Testis (tissue), 2 donors: ENCODE measurements at regions not wholly inside any gene's neighbourhood (a gene's known extent, or its start where the extent isn't known, plus 50 kb on each side); places are given as distances from the start of the nearest gene placed in this dataset.

ENCODE experiments used
- DNase-seq: peaks from one replicate; pipeline ENCODE4 v3.0.0-alpha.2; 2019
- H3K27ac ChIP-seq, 2 donors: fragments of 200-600 bp; sonication (generic); one replicate each; pipeline ENCODE4 v1.5.1; 2019
- H3K27me3 ChIP-seq: fragments of 200-600 bp; sonication (generic); one replicate; pipeline ENCODE4 v1.5.1; 2019
- H3K36me3 ChIP-seq: fragments of 200-600 bp; sonication (generic); one replicate; pipeline ENCODE4 v1.5.1; 2017; ENCODE audit warnings: low read depth; ENCODE audit errors: missing control alignments
- H3K4me1 ChIP-seq: fragments of 200-600 bp; sonication (generic); one replicate; pipeline ENCODE4 v1.5.1; 2019
- H3K4me3 ChIP-seq, 2 donors: fragments of 200-600 bp; sonication (generic); one replicate each; pipeline ENCODE4 v1.5.1; 2017 to 2019
- H3K9me3 ChIP-seq: fragments of 200-600 bp; sonication (generic); one replicate; pipeline ENCODE4 v1.5.1; 2017
- POLR2A ChIP-seq: fragments of 450-650 bp; IDR thresholded peaks from one replicate; pipeline ENCODE4 v1.6.1; 2017; ENCODE audit warnings: antibody characterized with exemption, mild to moderate bottlenecking, moderate library complexity
- WGBS, 2 donors: methylation state at CpG; one replicate each; pipeline ENCODE4 v1.1.5; 2018; 5-methylcytosine and 5-hydroxymethylcytosine counted together
- intact Hi-C: fragments of 100-400 bp; cut with DNase I; formaldehyde crosslinking; loops from one replicate; pipeline ENCODE4 v1.15.1; 2023; ENCODE audit warnings: low total_unique reads
- TF ChIP-seq, protein P1 (sequence below), 3 experiments: fragments of 450-650 bp in 2 of 3; fragments of 200-600 bp in 1 of 3; sonication (generic) in 1 of 3; IDR thresholded peaks; one replicate each; pipeline ENCODE4 v1.5.1; 2016 to 2019; ENCODE audit warnings: antibody characterized with exemption in 3 of 3, mild to moderate bottlenecking in 2 of 3, moderate library complexity in 1 of 3

DNA sequence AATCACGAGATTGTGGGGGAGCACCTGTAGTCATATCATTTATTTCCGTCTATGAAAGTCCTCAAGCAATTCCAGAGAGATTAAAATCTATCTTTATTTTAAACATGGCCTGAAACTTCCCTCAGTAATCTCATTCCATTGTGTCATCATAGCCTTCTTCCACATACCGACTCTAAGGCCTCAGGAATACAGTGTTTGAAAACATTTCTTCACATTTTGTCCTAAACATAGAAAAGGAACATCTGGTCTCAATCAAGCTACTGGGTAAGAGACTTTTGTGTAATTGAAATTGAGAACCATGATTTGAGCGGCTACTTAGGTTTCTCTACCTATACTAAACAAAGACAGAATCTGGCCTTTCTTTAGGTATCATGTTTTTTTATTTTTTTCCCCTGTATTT is 78.0 kb upstream of the ELMO1 start:
- H3K4me3 ChIP-seq = no peak overlapping the region
- WGBS, 2 donors = 74 to 79% methylated on average over 4 of the region's 4 CpGs
- no peaks in the 10 kb centered on the region for H3K9me3 ChIP-seq
- H3K27ac ChIP-seq = no peak overlapping the region
- no peak for TF ChIP-seq POLR2A
- TF ChIP-seq, protein P1, sequence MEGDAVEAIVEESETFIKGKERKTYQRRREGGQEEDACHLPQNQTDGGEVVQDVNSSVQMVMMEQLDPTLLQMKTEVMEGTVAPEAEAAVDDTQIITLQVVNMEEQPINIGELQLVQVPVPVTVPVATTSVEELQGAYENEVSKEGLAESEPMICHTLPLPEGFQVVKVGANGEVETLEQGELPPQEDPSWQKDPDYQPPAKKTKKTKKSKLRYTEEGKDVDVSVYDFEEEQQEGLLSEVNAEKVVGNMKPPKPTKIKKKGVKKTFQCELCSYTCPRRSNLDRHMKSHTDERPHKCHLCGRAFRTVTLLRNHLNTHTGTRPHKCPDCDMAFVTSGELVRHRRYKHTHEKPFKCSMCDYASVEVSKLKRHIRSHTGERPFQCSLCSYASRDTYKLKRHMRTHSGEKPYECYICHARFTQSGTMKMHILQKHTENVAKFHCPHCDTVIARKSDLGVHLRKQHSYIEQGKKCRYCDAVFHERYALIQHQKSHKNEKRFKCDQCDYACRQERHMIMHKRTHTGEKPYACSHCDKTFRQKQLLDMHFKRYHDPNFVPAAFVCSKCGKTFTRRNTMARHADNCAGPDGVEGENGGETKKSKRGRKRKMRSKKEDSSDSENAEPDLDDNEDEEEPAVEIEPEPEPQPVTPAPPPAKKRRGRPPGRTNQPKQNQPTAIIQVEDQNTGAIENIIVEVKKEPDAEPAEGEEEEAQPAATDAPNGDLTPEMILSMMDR (IDR thresholded peaks at IDR 0.05) = no peak
- H3K27me3 ChIP-seq = no peaks in the 10 kb centered on the region
- no peak for DNase-seq
- H3K4me1 ChIP-seq = no peaks in the 10 kb centered on the region
- H3K36me3 ChIP-seq = no peaks in the 10 kb centered on the region
- intact Hi-C loops = no loop called here

DNA sequence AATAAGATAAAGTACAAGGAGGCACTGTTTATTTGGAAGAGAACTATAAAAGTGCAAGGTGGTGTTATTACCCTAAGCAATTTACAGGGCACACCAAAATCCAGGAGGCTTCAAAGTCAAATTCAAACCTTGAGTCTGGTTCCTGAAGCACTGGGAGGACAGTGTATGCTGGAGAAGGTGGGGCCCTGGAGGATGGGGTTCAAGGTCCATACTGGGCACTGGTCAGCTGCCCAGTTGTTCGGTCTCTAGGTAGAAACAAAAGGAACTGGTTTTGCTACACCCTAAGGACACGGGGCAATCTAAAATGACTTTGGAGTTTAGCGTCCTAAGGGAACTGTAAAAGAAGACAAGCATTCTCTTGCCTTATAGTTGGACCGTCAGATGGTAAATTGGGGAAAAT is 78.4 kb upstream of the ELMO1 start:
- no peak for TF ChIP-seq POLR2A
- TF ChIP-seq, protein P1 (IDR thresholded peaks at IDR 0.05) = no peak
- Histone ChIP-seq H3K27ac (no peak overlapping the region), H3K9me3 (no peaks in the 10 kb centered on the region), H3K27me3 (no peaks in the 10 kb centered on the region), H3K4me3 (no peak overlapping the region), H3K4me1 (no peaks in the 10 kb centered on the region), H3K36me3 (no peaks in the 10 kb centered on the region)
- DNase-seq = no peak
- intact Hi-C loops = no loop called here
- WGBS, 2 donors = 91 to 93% methylated on average over 4 of the region's 4 CpGs

DNA sequence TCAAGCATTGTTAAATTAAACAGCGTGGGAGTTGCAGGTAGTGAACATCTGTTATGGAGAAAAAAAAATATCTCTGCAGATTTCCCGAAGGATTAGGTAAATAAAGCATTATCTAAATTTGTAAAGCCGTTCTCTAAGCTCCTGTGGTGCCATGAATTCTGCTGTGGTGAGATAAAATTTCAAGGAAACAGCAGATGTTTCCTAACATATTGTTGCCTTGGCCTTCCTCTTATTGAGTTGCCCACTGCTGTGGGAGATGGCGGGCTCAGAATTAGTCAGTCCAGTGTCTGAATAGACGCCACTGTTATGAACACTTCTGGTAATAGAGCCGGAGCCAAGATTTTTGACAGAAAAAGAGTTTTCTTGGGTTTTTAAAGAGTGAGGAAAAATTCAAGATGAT is 82.6 kb upstream of the ELMO1 start:
- no peaks in the 10 kb centered on the region for H3K27me3 ChIP-seq
- peaks cover 9% of the 10 kb centered on the region for H3K4me1 ChIP-seq
- 67 to 78% methylated on average over 6 of the region's 6 CpGs for WGBS, 2 donors
- no peak overlapping the region for H3K4me3 ChIP-seq
- TF ChIP-seq, protein P1 (IDR thresholded peaks at IDR 0.05) = no peak
- DNase-seq = no peak
- H3K9me3 ChIP-seq = no peaks in the 10 kb centered on the region
- H3K27ac ChIP-seq = no peak overlapping the region
- H3K36me3 ChIP-seq = no peaks in the 10 kb centered on the region
- intact Hi-C loops = no loop called here

DNA sequence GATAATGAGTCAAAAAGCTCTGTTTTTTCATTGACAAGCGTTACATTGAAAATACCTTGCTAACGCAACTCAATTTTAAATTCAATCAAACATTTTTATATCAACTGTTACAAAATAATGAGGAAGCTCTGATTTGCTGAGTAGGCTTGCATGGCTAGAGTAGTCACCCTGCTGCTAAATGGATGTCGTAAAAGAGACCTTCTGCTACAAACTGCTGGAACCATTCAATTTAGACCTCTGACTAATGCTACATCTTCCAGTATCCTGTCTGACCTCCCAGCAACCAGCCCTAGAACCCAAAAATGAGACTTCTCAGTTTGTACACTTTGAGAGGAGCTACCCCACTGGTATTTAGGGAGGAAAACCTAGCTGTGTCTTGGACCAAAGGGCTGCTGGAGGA is 84.0 kb upstream of the ELMO1 start:
- H3K36me3 ChIP-seq = no peaks in the 10 kb centered on the region
- no peak for DNase-seq
- H3K9me3 ChIP-seq = no peaks in the 10 kb centered on the region
- intact Hi-C loops = no loop called here
- 92 to 93% methylated on average over 3 of the region's 3 CpGs for WGBS, 2 donors
- no peaks in the 10 kb centered on the region for H3K27me3 ChIP-seq
- H3K27ac ChIP-seq = no peak overlapping the region
- H3K4me3 ChIP-seq = no peak overlapping the region
- H3K4me1 ChIP-seq = peaks cover 13% of the 10 kb centered on the region
- no peak for TF ChIP-seq POLR2A
- TF ChIP-seq, protein P1 (IDR thresholded peaks at IDR 0.05) = no peak

DNA sequence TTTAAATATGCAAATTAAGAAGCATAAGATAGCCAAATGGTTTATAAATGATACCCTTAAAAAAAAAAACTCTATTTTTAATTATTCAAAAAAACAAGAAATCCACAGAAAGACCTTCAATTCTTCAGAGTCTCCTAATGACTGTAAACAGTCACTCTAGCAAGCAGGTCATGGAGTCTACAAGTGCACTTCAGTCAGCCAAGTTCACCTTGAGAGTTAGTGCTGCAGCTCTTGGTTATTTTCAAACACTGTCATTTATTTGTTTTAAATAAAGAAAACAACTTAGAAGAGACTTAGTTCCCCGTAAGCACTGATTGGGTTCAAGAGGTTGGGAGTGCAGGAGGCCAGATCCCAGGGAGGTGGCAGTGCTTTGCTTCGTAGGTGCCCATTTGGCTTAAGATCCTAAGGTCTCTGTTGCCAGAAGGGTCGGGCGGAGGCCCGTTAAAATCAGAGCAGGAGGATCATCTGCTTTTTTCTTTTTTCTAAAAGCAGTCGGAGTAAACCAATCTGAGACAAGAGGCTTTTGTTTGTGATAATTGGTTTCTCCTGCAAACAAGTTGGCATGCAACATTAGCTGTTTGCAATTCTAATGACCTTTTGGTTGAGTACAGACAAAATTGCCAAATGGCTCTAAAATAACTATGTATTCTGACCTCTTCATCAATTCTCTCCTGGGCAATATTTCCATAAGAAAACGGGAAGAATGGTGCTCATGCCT is 86.4 kb upstream of the ELMO1 start:
- Histone ChIP-seq H3K4me3 (no peak overlapping the region), H3K27ac (peak overlapping the region in 1 of 2 donors; percentile 43), H3K4me1 (peaks cover 13% of the 10 kb centered on the region), H3K9me3 (no peaks in the 10 kb centered on the region), H3K27me3 (no peaks in the 10 kb centered on the region), H3K36me3 (no peaks in the 10 kb centered on the region)
- TF ChIP-seq, protein P1 (IDR thresholded peaks at IDR 0.05) = no peak
- no peak for TF ChIP-seq POLR2A
- intact Hi-C loops = no loop called here
- no peak for DNase-seq
- 33 to 41% methylated on average over 7 of the region's 7 CpGs for WGBS, 2 donors
